ENCODE measurements at regions not wholly inside any gene's neighbourhood (a gene's known extent, or its start where the extent isn't known, plus 50 kb on each side); places are given as distances from the start of the nearest gene placed in this dataset.

- WGBS (ENCODE audit: extremely low coverage, insufficient read length, low lambda C conversion rate) = no CpG with 5 or more reads among the region's 3 CpGs
- TF ChIP-seq CTCF (conservative IDR thresholded peaks at IDR 0.05) = no peak
- Histone ChIP-seq H3K79me2 (ENCODE audit: insufficient read depth, low read length) (no peaks in the 10 kb centered on the region), H3K14ac (ENCODE audit: insufficient read depth, low read length) (no peak overlapping the region), H3K9me3 (ENCODE audit: control insufficient read depth, low read depth, low read length) (no peaks in the 10 kb centered on the region), H2AK5ac (ENCODE audit: insufficient read length, low read length) (no peak overlapping the region), H3K4me1 (ENCODE audit: insufficient read depth, low read length) (no peaks in the 10 kb centered on the region), H2BK120ac (ENCODE audit: low read depth, low read length, poor library complexity, severe bottlenecking) (no peak overlapping the region), H3K4me2 (ENCODE audit: insufficient read depth, insufficient read length, low read length) (no peak overlapping the region), H2BK20ac (ENCODE audit: low read depth, low read length, poor library complexity, severe bottlenecking) (no peak overlapping the region), H3K79me1 (ENCODE audit: insufficient read depth, low read depth, low read length, poor library complexity, severe bottlenecking) (no peaks in the 10 kb centered on the region), H4K5ac (ENCODE audit: insufficient read length, low read depth, low read length) (no peak overlapping the region), H3K27ac (ENCODE audit: insufficient read length, low read depth, low read length) (no peak overlapping the region), H3K23ac (ENCODE audit: insufficient read length, low read depth, low read length) (no peak overlapping the region), H3T11ph (ENCODE audit: low read length) (no peak overlapping the region), H2BK5ac (ENCODE audit: insufficient read length, low read length) (no peak overlapping the region), H3K9ac (ENCODE audit: extremely low read depth, insufficient read length, low read length) (no peak overlapping the region), H2BK15ac (ENCODE audit: low read depth, low read length) (no peak overlapping the region), H3K18ac (ENCODE audit: insufficient read length, low read depth, low read length) (no peak overlapping the region), H2BK12ac (ENCODE audit: insufficient read length, low read depth, low read length) (no peak overlapping the region), H3K27me3 (ENCODE audit: insufficient read depth, low read length) (no peaks in the 10 kb centered on the region), H3K23me2 (ENCODE audit: insufficient read length, low read depth, low read length, poor library complexity, severe bottlenecking) (no peaks in the 10 kb centered on the region), H4K8ac (replicated peaks; ENCODE audit: insufficient read length, low read depth, low read length) (no peak overlapping the region), H2AFZ (ENCODE audit: low read length) (no peak overlapping the region), H3K4ac (ENCODE audit: low read depth, low read length) (no peak overlapping the region), H3K56ac (ENCODE audit: insufficient read length, low read depth, low read length) (no peak overlapping the region), H4K91ac (ENCODE audit: insufficient read length, low read depth, low read length) (no peak overlapping the region), H4K20me1 (ENCODE audit: control insufficient read depth, insufficient read depth, insufficient read length) (no peaks in the 10 kb centered on the region)
- no peak overlapping the region for H3K27ac Mint-ChIP-seq
- peaks cover 0 to 5% (median 4%) of the 10 kb centered on the region in 3 experiments; a peak in 3 of 7 replicates for H3K36me3 Mint-ChIP-seq (ENCODE audit: insufficient read depth in 1 of 3, low read depth in 3 of 3)
- no peak overlapping the region for H3K4me3 Mint-ChIP-seq
- no peak for DNase-seq
- no peaks in the 10 kb centered on the region; the same call in none of the 2 replicates for H3K27me3 Mint-ChIP-seq (ENCODE audit: low read depth)
- peaks cover 4 to 7% of the 10 kb centered on the region in 2 experiments for H3K9me3 Mint-ChIP-seq
- H3K4me1 Mint-ChIP-seq = no peaks in the 10 kb centered on the region
Measured at GRCh38 chr2:7986431-7986830, 695.4 kb upstream of the ID2 start.

All from H9 (cell line).